Loucy (cell line): ENCODE measurements at regions not wholly inside any gene's neighbourhood (a gene's known extent, or its start where the extent isn't known, plus 50 kb on each side); places are given as distances from the start of the nearest gene placed in this dataset.

Experiments used
- H2AFZ ChIP-seq: fragments of 200-600 bp; sonication (generic); 2 replicates; pipeline ENCODE4 v1.6.0; 2016; ENCODE audit warnings: antibody characterized with exemption, mild to moderate bottlenecking, low read length, moderate library complexity
- H3F3A ChIP-seq: fragments of 200-600 bp; 2 replicates; pipeline ENCODE4 v1.6.0; 2016; ENCODE audit warnings: antibody characterized with exemption, low read depth, mild to moderate bottlenecking
- H3K27me3 ChIP-seq: fragments of 200-600 bp; sonication (generic); 2 replicates; pipeline ENCODE4 v1.6.1; 2014; ENCODE audit warnings: low read length, mild to moderate bottlenecking; ENCODE audit not compliant: insufficient read depth, poor library complexity, severe bottlenecking
- H3K36me3 ChIP-seq: fragments of 200-600 bp; sonication (generic); 2 replicates; pipeline ENCODE4 v1.6.1; 2016; ENCODE audit warnings: low read length; ENCODE audit not compliant: insufficient read depth
- H3K4me1 ChIP-seq: fragments of 200-600 bp; sonication (generic); 2 replicates; pipeline ENCODE4 v1.5.1; 2014; ENCODE audit warnings: low read length, mild to moderate bottlenecking; ENCODE audit not compliant: insufficient read depth, poor library complexity, severe bottlenecking
- H3K4me2 ChIP-seq: fragments of 200-600 bp; sonication (generic); 2 replicates; pipeline ENCODE4 v1.6.0; 2014; ENCODE audit warnings: antibody characterized with exemption, low read length, low read depth, mild to moderate bottlenecking; ENCODE audit not compliant: poor library complexity, severe bottlenecking
- H3K4me3 ChIP-seq: fragments of 200-600 bp; sonication (generic); 2 replicates; pipeline ENCODE4 v1.5.1; 2014; ENCODE audit warnings: low read length, mild to moderate bottlenecking, mixed read lengths; ENCODE audit not compliant: poor library complexity, severe bottlenecking
- H3K79me2 ChIP-seq: fragments of 200-600 bp; sonication (generic); 2 replicates; pipeline ENCODE4 v1.6.1; 2014; ENCODE audit warnings: low read length; ENCODE audit not compliant: insufficient read depth
- H3K9ac ChIP-seq: fragments of 200-600 bp; sonication (generic); 2 replicates; pipeline ENCODE4 v1.6.0; 2014; ENCODE audit warnings: mild to moderate bottlenecking, low read depth, low read length, moderate library complexity; ENCODE audit not compliant: poor library complexity, severe bottlenecking
- H3K9me2 ChIP-seq: fragments of 200-600 bp; sonication (generic); replicated peaks from 2 replicates; pipeline ENCODE4 v1.6.1; 2016; ENCODE audit warnings: low read depth, low read length, mixed read lengths
- H3K9me3 ChIP-seq: fragments of 200-600 bp; sonication (generic); 2 replicates; pipeline ENCODE4 v1.6.1; 2014; ENCODE audit warnings: mild to moderate bottlenecking, antibody characterized with exemption, low read length, low read depth; ENCODE audit not compliant: insufficient read depth
- H4K20me1 ChIP-seq: fragments of 200-600 bp; sonication (generic); 2 replicates; pipeline ENCODE4 v1.6.0; 2014; ENCODE audit warnings: antibody characterized with exemption, low read length, mild to moderate bottlenecking; ENCODE audit not compliant: insufficient read depth, poor library complexity, severe bottlenecking
- EZH2phosphoT487 ChIP-seq: fragments of 200-600 bp; IDR thresholded peaks from 2 replicates; pipeline ENCODE4 v1.6.1; 2018; ENCODE audit warnings: antibody characterized with exemption, mild to moderate bottlenecking, moderate library complexity, borderline replicate concordance
- TF ChIP-seq, protein P1 (sequence below): fragments of 200-600 bp; sonication (generic); conservative IDR thresholded peaks from 2 replicates; pipeline ENCODE4 v1.5.1; 2014; ENCODE audit warnings: mild to moderate bottlenecking, antibody characterized with exemption, low read length

DNA sequence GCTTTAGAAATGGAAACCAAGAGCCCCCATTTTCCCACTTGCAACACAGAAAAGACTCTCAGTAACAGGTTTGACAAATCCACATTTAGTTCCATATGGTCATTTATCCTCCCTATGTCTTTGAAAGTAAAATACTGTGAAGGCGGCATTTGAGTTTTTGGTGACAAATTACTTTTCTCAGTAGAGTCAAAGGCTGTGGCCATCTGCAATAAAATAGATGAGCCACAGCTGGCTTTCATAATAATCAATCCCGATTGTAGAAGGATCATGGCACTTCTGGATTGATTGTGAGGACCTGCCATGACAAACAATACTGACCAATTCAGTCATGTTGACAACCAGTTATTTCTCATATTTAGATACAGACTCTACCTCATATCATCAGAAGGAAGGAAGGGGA, 512.0 kb upstream of the ADGRL2 start:
- Histone ChIP-seq H3K4me3 (no peak overlapping the region), H3K9ac (no peak overlapping the region), H2AFZ (no peak overlapping the region), H3K27me3 (no peaks in the 10 kb centered on the region), H3K4me1 (no peaks in the 10 kb centered on the region), H3F3A (no peaks in the 10 kb centered on the region), H3K4me2 (no peak overlapping the region), H3K9me3 (no peaks in the 10 kb centered on the region), H4K20me1 (no peaks in the 10 kb centered on the region), H3K9me2 (no peaks in the 10 kb centered on the region), H3K79me2 (no peaks in the 10 kb centered on the region), H3K36me3 (no peaks in the 10 kb centered on the region)
- no peak for TF ChIP-seq EZH2phosphoT487
- TF ChIP-seq, protein P1, sequence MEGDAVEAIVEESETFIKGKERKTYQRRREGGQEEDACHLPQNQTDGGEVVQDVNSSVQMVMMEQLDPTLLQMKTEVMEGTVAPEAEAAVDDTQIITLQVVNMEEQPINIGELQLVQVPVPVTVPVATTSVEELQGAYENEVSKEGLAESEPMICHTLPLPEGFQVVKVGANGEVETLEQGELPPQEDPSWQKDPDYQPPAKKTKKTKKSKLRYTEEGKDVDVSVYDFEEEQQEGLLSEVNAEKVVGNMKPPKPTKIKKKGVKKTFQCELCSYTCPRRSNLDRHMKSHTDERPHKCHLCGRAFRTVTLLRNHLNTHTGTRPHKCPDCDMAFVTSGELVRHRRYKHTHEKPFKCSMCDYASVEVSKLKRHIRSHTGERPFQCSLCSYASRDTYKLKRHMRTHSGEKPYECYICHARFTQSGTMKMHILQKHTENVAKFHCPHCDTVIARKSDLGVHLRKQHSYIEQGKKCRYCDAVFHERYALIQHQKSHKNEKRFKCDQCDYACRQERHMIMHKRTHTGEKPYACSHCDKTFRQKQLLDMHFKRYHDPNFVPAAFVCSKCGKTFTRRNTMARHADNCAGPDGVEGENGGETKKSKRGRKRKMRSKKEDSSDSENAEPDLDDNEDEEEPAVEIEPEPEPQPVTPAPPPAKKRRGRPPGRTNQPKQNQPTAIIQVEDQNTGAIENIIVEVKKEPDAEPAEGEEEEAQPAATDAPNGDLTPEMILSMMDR = no peak

DNA sequence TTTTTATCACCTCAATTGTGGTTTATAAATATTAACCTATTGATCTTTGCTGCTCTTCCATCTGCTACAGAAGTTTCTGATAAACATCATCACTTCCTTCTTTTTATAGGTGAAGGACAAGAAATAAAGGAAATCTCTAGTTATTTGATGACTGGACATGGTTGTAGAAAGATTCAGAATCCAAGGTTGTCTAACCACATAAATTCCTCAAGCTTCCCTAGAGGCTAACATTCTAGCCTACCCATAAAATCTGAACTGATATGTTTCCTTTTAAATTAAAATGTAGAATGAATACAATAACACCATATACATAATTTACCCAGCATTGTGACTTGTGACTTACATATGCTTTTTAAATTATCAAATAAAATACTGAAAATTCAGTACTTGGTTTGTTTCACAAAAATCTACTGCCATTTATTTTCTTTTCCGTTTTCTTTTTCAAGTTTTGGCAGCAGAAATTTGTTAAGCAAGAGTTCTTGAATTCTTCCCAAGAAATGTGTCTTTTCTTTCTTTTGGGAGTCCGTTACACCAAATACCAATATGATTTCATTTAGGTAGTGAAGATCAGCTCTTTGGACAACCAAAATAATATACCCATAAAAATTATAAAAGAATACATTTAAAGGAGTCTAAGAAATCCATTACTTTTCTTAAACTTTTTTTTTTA, 513.2 kb upstream of the ADGRL2 start:
- H3K9ac ChIP-seq = no peak overlapping the region
- H3K4me1 ChIP-seq = no peaks in the 10 kb centered on the region
- H3K4me2 ChIP-seq = no peak overlapping the region
- H3F3A ChIP-seq = no peaks in the 10 kb centered on the region
- H3K36me3 ChIP-seq = no peaks in the 10 kb centered on the region
- H3K9me3 ChIP-seq = no peaks in the 10 kb centered on the region
- no peaks in the 10 kb centered on the region for H4K20me1 ChIP-seq
- no peak for TF ChIP-seq EZH2phosphoT487
- TF ChIP-seq, protein P1 = no peak
- H3K9me2 ChIP-seq = no peaks in the 10 kb centered on the region
- no peaks in the 10 kb centered on the region for H3K79me2 ChIP-seq
- no peak overlapping the region for H3K4me3 ChIP-seq
- no peaks in the 10 kb centered on the region for H3K27me3 ChIP-seq
- H2AFZ ChIP-seq = no peak overlapping the region

DNA sequence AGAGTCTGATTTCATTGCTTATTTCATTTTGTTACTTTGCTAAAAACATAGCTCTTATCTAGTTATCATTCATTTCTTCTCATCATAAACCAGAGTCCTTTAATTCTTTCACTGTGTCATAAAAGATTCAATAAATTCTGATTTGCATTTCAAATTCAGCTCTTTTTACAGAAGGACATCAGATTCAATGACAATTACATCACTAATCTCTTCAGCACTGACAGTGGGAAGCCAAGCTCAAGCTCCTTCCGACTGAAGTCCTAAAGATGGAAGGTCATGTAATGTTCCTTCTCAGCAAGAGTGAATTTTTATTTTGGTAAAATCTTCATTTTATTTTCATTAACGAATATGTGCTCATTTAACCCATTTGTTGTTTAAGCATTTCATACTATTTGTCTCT, 530.7 kb upstream of the ADGRL2 start:
- Histone ChIP-seq H3K36me3 (no peaks in the 10 kb centered on the region), H4K20me1 (no peaks in the 10 kb centered on the region), H3K4me2 (no peak overlapping the region), H3K4me3 (no peak overlapping the region), H3K9me3 (no peaks in the 10 kb centered on the region; the same call in 1 of the 2 replicates), H3F3A (no peaks in the 10 kb centered on the region), H3K4me1 (no peaks in the 10 kb centered on the region), H3K9ac (no peak overlapping the region), H3K79me2 (no peaks in the 10 kb centered on the region), H3K27me3 (no peaks in the 10 kb centered on the region), H3K9me2 (no peaks in the 10 kb centered on the region), H2AFZ (no peak overlapping the region)
- no peak for TF ChIP-seq EZH2phosphoT487
- TF ChIP-seq, protein P1 = no peak
